Endothelial cell of umbilical vein (primary cell): ENCODE measurements at regions not wholly inside any gene's neighbourhood (a gene's known extent, or its start where the extent isn't known, plus 50 kb on each side); places are given as distances from the start of the nearest gene placed in this dataset. TPM values are rescaled to one million over a fixed set of nuclear protein-coding genes. Genes with fewer than 3 reads are reported as not detected.
"Not testable (repeated sequence)": the region's sequence is repeated elsewhere in the genome, so short reads cannot be mapped to it uniquely, and the experiment has no call there.

Experiments used
- BruUV-seq: library from RNA; stranded (reverse); fragments of 400-500 nt; replicated peaks from 2 replicates; lab custom pipeline; 2021; lab: Mats Ljungman, UMichigan
- CTCF ChIA-PET: fragments of 300-600, 350-600 bp; sonication (Branson Sonifier 250); formaldehyde crosslinking; loops from one replicate; lab custom pipeline; 2021; ENCODE audit warnings: antibody characterized with exemption, inconsistent platforms; lab: Charles Lee
- POLR2A ChIA-PET: fragments of 300-600, 350-600 bp; sonication (Branson Sonifier 250); formaldehyde crosslinking; loops from one replicate; lab custom pipeline; 2021; ENCODE audit warnings: antibody characterized with exemption, inconsistent platforms; lab: Charles Lee
- DNase-seq: peaks from one replicate; pipeline ENCODE4 v3.0.0-alpha.2; 2011; ENCODE audit warnings: low read depth, low spot score
- FAIRE-seq: peaks from 2 replicates; lab custom pipeline; 2011; peaks lifted over from hg19 to GRCh38; lab: Jason Lieb, UNC
- H2AFZ ChIP-seq: 2 replicates; pipeline ENCODE4 v1.6.0; 2012; ENCODE audit warnings: low read depth, low read length, control low read depth, inconsistent platforms
- H3K27ac ChIP-seq: 2 replicates; pipeline ENCODE4 v1.5.1; 2011; ENCODE audit warnings: low read depth, mild to moderate bottlenecking, control low read depth, low read length, moderate library complexity; ENCODE audit not compliant: insufficient read depth
- H3K27me3 ChIP-seq, 2 experiments: 2 replicates each; pipeline versions ENCODE4 v1.6.0 to v1.6.1; 2011; ENCODE audit warnings: low read length in 2 of 2, mixed read lengths in 1 of 2; ENCODE audit not compliant: control insufficient read depth in 2 of 2, insufficient read depth in 2 of 2
- H3K36me3 ChIP-seq, 2 experiments: 2 replicates in 1 of 2; 3 replicates in 1 of 2; pipeline ENCODE4 v1.5.1; 2011; ENCODE audit warnings: low read length in 2 of 2, mild to moderate bottlenecking in 1 of 2, moderate library complexity in 1 of 2; ENCODE audit not compliant: control insufficient read depth in 2 of 2, insufficient read depth in 2 of 2; ENCODE audit errors: extremely low read depth in 1 of 2
- H3K4me1 ChIP-seq: 3 replicates; pipeline ENCODE4 v1.5.1; 2011; ENCODE audit warnings: mild to moderate bottlenecking, low read length; ENCODE audit not compliant: control insufficient read depth, insufficient read depth; ENCODE audit errors: extremely low read depth
- H3K4me2 ChIP-seq: 2 replicates; pipeline ENCODE4 v1.6.1; 2011; ENCODE audit warnings: low read length, control low read depth, mixed read lengths; ENCODE audit not compliant: insufficient read depth
- H3K4me3 ChIP-seq, 3 experiments: fragments of 200-600 bp in 1 of 3; sonication (generic), shearing (Covaris generic) in 1 of 3; replicated peaks in 1 of 3; 2 replicates each; pipeline ENCODE4 v1.5.1; 2011 to 2016; ENCODE audit warnings: control low read depth in 3 of 3, low read length in 3 of 3, mild to moderate bottlenecking in 2 of 3, inconsistent platforms in 1 of 3, low read depth in 1 of 3, moderate library complexity in 1 of 3; ENCODE audit not compliant: insufficient read depth in 1 of 3
- H3K79me2 ChIP-seq: 2 replicates; pipeline ENCODE4 v1.6.0; 2012; ENCODE audit warnings: low read length, inconsistent platforms; ENCODE audit not compliant: control insufficient read depth, insufficient read depth
- H3K9ac ChIP-seq: replicated peaks from 2 replicates; pipeline ENCODE3; 2011; ENCODE audit warnings: low read length, control low read depth; ENCODE audit not compliant: insufficient read depth; ENCODE audit errors: extremely low read depth
- H3K9me1 ChIP-seq: replicated peaks from 3 replicates; pipeline ENCODE4 v1.6.0; 2011; ENCODE audit warnings: mild to moderate bottlenecking, low read length; ENCODE audit not compliant: control insufficient read depth, insufficient read depth; ENCODE audit errors: extremely low read depth
- H3K9me3 ChIP-seq: replicated peaks from 2 replicates; pipeline ENCODE4 v1.5.1; 2012; ENCODE audit warnings: low read length, inconsistent platforms; ENCODE audit not compliant: control insufficient read depth, insufficient read depth
- H4K20me1 ChIP-seq: replicated peaks from 2 replicates; pipeline ENCODE3; 2011; ENCODE audit warnings: mild to moderate bottlenecking, low read length; ENCODE audit not compliant: control insufficient read depth, insufficient read depth; ENCODE audit errors: extremely low read depth
- FOS ChIP-seq: IDR thresholded peaks from 2 replicates; pipeline ENCODE4 v1.6.1; 2011; ENCODE audit warnings: mild to moderate bottlenecking, low read length, moderate library complexity, borderline replicate concordance; ENCODE audit not compliant: insufficient read depth
- MYC ChIP-seq: IDR thresholded peaks from one replicate; pipeline ENCODE4 v1.6.1; 2011; ENCODE audit warnings: mild to moderate bottlenecking, low read depth, low read length
- POLR2A ChIP-seq: IDR thresholded peaks from 2 replicates; pipeline ENCODE4 v1.6.1; 2012; ENCODE audit warnings: low read depth, mild to moderate bottlenecking, control low read depth, low read length
- dilution Hi-C: fragments of 300-500 bp; cut with MboI; formaldehyde crosslinking; loops from one replicate; pipeline ENCODE4 v1.15.0; 2019; ENCODE audit warnings: low sequenced_read_pairs; ENCODE audit not compliant: extremely low pct_ligation_motif_present
- intact Hi-C: fragments of 100-400 bp; cut with micrococcal nuclease; formaldehyde crosslinking; loops from one replicate; pipeline ENCODE4 v1.10.0; 2022
- small RNA-seq: library from RNA; depleted of rRNA; stranded (forward); fragments of <200 nt; gene quantifications from one replicate; pipeline ENCODE3, GENCODE V24; 2012; ENCODE audit warnings: low replicate concordance, low read depth; ENCODE audit not compliant: insufficient read depth, insufficient read length

GRCh38 chr4:150023489-150023888 lies 54.8 kb upstream of the DCLK2 start:
- Histone ChIP-seq H3K4me2 (no peak overlapping the region), H2AFZ (no peak overlapping the region), H3K36me3 (no peaks in the 10 kb centered on the region), H3K9me1 (no peaks in the 10 kb centered on the region), H3K9me3 (no peaks in the 10 kb centered on the region), H4K20me1 (no peaks in the 10 kb centered on the region), H3K79me2 (no peaks in the 10 kb centered on the region), H3K4me3 (no peak overlapping the region), H3K9ac (no peak overlapping the region), H3K4me1 (no peaks in the 10 kb centered on the region), H3K27ac (no peak overlapping the region), H3K27me3 (no peaks in the 10 kb centered on the region)
- intact Hi-C loops: no loop called here
- FAIRE-seq: no peak
- CTCF ChIA-PET: interaction anchor here (1.3 to 2.0 kb wide), 2 partner anchors 13 to 185 kb away, joined by 5 read pairs; no protein-coding TSS in a partner anchor
- DNase-seq: no peak
- POLR2A ChIA-PET: no interaction called here
- dilution Hi-C loops: no loop called here
- TF ChIP-seq MYC: no peak
- TF ChIP-seq FOS: no peak
- TF ChIP-seq POLR2A: no peak
- no TSS peak for BruUV-seq

DNA sequence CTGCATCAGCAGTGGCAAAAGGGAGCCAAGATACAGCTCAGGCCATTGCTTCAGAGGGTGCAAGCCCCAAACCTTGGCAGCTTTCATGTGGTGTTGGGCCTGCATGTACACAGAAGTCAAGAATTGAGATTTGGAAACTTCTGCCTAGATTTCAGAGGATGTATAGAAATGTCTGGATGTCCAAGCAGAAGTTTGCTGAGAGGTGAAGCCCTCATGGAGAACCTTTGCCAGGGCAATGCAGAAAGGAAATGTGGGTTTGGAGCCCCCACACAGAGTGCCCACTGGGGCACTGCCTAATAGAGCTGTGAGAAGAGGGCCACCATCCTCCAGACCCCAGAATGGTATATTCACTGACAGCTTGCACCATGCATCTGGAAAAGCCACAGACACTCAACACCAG lies 51.3 kb upstream of the DCLK2 start:
- H3K4me3 ChIP-seq, H3K79me2 ChIP-seq, H3K36me3 ChIP-seq, intact Hi-C loops, BruUV-seq, H3K27ac ChIP-seq, H2AFZ ChIP-seq, H3K9me1 ChIP-seq, FAIRE-seq, DNase-seq, POLR2A ChIA-PET, H4K20me1 ChIP-seq, H3K4me2 ChIP-seq, dilution Hi-C loops, H3K27me3 ChIP-seq, H3K9ac ChIP-seq, H3K4me1 ChIP-seq, H3K9me3 ChIP-seq: not testable (repeated sequence)
- CTCF ChIA-PET: interaction anchor here (1.2 kb wide), 1 partner anchor 16 kb away, joined by 3 read pairs; no protein-coding TSS in a partner anchor

Small RNAs in the stretch of these regions (small RNA-seq; reads per million reads assigned to genes)
- not detected for gene RNA5SP167
- not detected for gene RNU6-1230P
